ENCODE measurements at regions not wholly inside any gene's neighbourhood (a gene's known extent, or its start where the extent isn't known, plus 50 kb on each side); places are given as distances from the start of the nearest gene placed in this dataset.

DNA sequence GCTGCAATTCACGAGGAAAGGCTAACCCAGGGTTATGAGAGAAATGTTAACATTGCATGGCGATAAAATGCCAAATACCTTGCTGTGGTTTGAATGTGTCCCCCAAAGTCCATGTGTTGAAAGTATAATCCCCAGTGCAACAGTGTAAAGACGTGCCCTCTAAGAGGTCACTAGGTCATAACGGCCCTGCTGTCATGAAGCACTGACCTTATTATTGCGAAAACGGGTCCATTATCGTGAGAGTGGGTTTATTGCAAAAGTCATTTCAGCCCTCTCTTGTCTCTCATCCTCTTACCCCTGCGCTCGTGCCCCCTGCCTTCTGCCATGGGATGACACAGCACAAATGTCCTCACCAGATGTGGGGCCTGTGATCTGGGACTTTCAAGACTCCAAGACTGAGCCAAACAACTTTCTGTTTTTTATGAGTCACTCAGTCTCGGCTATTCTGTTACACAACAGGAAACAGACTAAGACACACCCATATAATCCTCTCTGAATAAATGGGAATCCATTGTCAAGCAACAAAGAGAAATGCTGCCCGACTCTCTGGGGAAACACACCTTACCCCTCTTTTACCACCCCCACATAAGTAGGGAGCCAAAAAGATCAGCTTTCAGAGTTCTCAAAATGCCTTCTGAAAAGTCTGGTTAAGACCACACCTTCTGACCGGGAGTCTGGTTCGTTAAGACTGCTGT lies 73.1 kb upstream of the UCN3 start:
- TF ChIP-seq, protein P1, sequence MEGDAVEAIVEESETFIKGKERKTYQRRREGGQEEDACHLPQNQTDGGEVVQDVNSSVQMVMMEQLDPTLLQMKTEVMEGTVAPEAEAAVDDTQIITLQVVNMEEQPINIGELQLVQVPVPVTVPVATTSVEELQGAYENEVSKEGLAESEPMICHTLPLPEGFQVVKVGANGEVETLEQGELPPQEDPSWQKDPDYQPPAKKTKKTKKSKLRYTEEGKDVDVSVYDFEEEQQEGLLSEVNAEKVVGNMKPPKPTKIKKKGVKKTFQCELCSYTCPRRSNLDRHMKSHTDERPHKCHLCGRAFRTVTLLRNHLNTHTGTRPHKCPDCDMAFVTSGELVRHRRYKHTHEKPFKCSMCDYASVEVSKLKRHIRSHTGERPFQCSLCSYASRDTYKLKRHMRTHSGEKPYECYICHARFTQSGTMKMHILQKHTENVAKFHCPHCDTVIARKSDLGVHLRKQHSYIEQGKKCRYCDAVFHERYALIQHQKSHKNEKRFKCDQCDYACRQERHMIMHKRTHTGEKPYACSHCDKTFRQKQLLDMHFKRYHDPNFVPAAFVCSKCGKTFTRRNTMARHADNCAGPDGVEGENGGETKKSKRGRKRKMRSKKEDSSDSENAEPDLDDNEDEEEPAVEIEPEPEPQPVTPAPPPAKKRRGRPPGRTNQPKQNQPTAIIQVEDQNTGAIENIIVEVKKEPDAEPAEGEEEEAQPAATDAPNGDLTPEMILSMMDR (conservative IDR thresholded peaks at IDR 0.05; ENCODE audit: low read depth, low read length): no peak
- no peak for TF ChIP-seq POLR2A (IDR thresholded peaks at IDR 0.05; ENCODE audit: low read depth, low read length)
- TF ChIP-seq RAD21 (IDR thresholded peaks at IDR 0.05; ENCODE audit: low read length): no peak
